A549 (cell line): ENCODE measurements at regions not wholly inside any gene's neighbourhood (a gene's known extent, or its start where the extent isn't known, plus 50 kb on each side); places are given as distances from the start of the nearest gene placed in this dataset.

Experiments used
- CBX8 ChIP-seq: fragments of 200-600 bp; sonication (generic); IDR thresholded peaks from 2 replicates; pipeline ENCODE4 v1.6.1; 2016
- CTCF ChIP-seq: fragments of >200 bp; sonication (Bioruptor Twin); formaldehyde crosslinking; IDR thresholded peaks from 3 replicates; pipeline ENCODE4 v1.5.1; 2016
- ELK1 ChIP-seq: fragments of 150-350 bp; IDR thresholded peaks from 2 replicates; pipeline ENCODE4 v1.6.1; 2014; ENCODE audit warnings: low read depth, mild to moderate bottlenecking, low read length
- EP300 ChIP-seq, 2 experiments: fragments of >200 bp; sonication (Bioruptor Twin); formaldehyde crosslinking; IDR thresholded peaks; 2 replicates in 1 of 2; 3 replicates in 1 of 2; pipeline ENCODE4 v1.6.1; 2016 to 2017
- HMGXB4 ChIP-seq: fragments of 250-450 bp; sonication (Bioruptor Pico); IDR thresholded peaks from 2 replicates; pipeline ENCODE4 v1.5.0; 2021; ENCODE audit warnings: mild to moderate bottlenecking, moderate library complexity, borderline replicate concordance
- MAZ ChIP-seq: fragments of 150-350 bp; IDR thresholded peaks from 2 replicates; pipeline ENCODE4 v1.6.1; 2014; ENCODE audit warnings: antibody characterized with exemption, low read depth, low read length, borderline replicate concordance
- NR3C1 ChIP-seq: fragments of >200 bp; sonication (Bioruptor Twin); formaldehyde crosslinking; IDR thresholded peaks from 3 replicates; pipeline ENCODE4 v1.6.1; 2017
- RAD21 ChIP-seq, 2 experiments: fragments of >200 bp in 1 of 2; sonication (Bioruptor Twin) in 1 of 2; formaldehyde crosslinking in 1 of 2; IDR thresholded peaks in 1 of 2; conservative IDR thresholded peaks in 1 of 2; 2 replicates in 1 of 2; 3 replicates in 1 of 2; pipeline ENCODE4 v1.6.1; 2012 to 2018; ENCODE audit warnings: inconsistent platforms in 1 of 2
- RARB ChIP-seq: fragments of 250-450 bp; sonication (Bioruptor Pico); IDR thresholded peaks from 2 replicates; pipeline ENCODE4 v1.8.0; 2021; ENCODE audit warnings: mild to moderate bottlenecking, moderate library complexity
- REST ChIP-seq: fragments of 200-600 bp; sonication (generic); IDR thresholded peaks from 2 replicates; pipeline ENCODE4 v1.6.1; 2016; ENCODE audit warnings: antibody characterized with exemption, mild to moderate bottlenecking, moderate library complexity
- RFX5 ChIP-seq: fragments of 450-650 bp; IDR thresholded peaks from 2 replicates; pipeline ENCODE4 v1.7.1; 2014; ENCODE audit warnings: antibody characterized with exemption, mild to moderate bottlenecking, moderate library complexity

GRCh38 chr4:75248770-75249407 lies 265.3 kb downstream of the RCHY1 start:
- TF ChIP-seq CTCF (no peak), NR3C1 (no peak), RAD21 (conservative IDR thresholded peaks at IDR 0.05 in 1 of 2, IDR thresholded peaks at IDR 0.05 in 1 of 2) (no peak), REST (no peak), MAZ (no peak), RARB (CRISPR knock-in tag) (no peak), CBX8 (no peak), EP300 (IDR thresholded peaks at IDR 0.05) (no peak), ELK1 (no peak), RFX5 (no peak), HMGXB4 (CRISPR knock-in tag) (no peak)
